Tibial nerve (tissue), 4 donors: ENCODE measurements at regions not wholly inside any gene's neighbourhood (a gene's known extent, or its start where the extent isn't known, plus 50 kb on each side); places are given as distances from the start of the nearest gene placed in this dataset.
A peak's percentile ranks its signal among the peaks of the same experiment; 100 is the strongest.

Experiments
- DNase-seq, 2 donors: peaks; one replicate each; pipeline ENCODE4 v3.0.0-alpha.2; 2019; ENCODE audit warnings: low spot score in 2 of 2
- H3K27ac ChIP-seq, 4 donors: fragments of 200-600 bp; sonication (generic) in 3 of 4; one replicate each; pipeline ENCODE4 v1.5.1; 2017 to 2019; ENCODE audit warnings: mild to moderate bottlenecking in 1 of 4
- H3K27me3 ChIP-seq, 2 donors: fragments of 200-600 bp; sonication (generic) in 1 of 2; one replicate each; pipeline versions ENCODE4 v1.5.1 to v1.6.0; 2017 to 2019
- H3K36me3 ChIP-seq, 3 donors: fragments of 200-600 bp; sonication (generic); one replicate each; pipeline ENCODE4 v1.5.1; 2018 to 2019
- H3K4me1 ChIP-seq, 4 donors: fragments of 200-600 bp; sonication (generic) in 3 of 4; one replicate each; pipeline ENCODE4 v1.5.1; 2017 to 2019
- H3K4me3 ChIP-seq, 4 donors: fragments of 200-600 bp; sonication (generic) in 3 of 4; one replicate each; pipeline ENCODE4 v1.5.1; 2017 to 2019; ENCODE audit warnings: mild to moderate bottlenecking in 1 of 4, moderate library complexity in 1 of 4
- H3K9me3 ChIP-seq, 4 donors: fragments of 200-600 bp; sonication (generic) in 3 of 4; one replicate each; pipeline ENCODE4 v1.5.1; 2017 to 2019
- CTCF ChIP-seq, 5 experiments: fragments of 200-600 bp in 3 of 5; fragments of 450-650 bp in 2 of 5; sonication (generic) in 3 of 5; IDR thresholded peaks; one replicate each; pipeline ENCODE4 v1.5.1; 2016 to 2019; ENCODE audit warnings: antibody characterized with exemption in 5 of 5, mild to moderate bottlenecking in 3 of 5, moderate library complexity in 2 of 5
- EP300 ChIP-seq, 2 donors: sonication (generic); formaldehyde crosslinking; IDR thresholded peaks; one replicate each; pipeline ENCODE4 v1.6.1; 2017; ENCODE audit warnings: antibody characterized with exemption in 2 of 2, mild to moderate bottlenecking in 1 of 2
- POLR2A ChIP-seq, 2 donors: fragments of 450-650 bp; IDR thresholded peaks; one replicate each; pipeline ENCODE4 v1.6.1; 2017; ENCODE audit warnings: antibody characterized with exemption in 2 of 2, mild to moderate bottlenecking in 2 of 2, moderate library complexity in 2 of 2
- WGBS, 2 donors: methylation state at CpG; one replicate each; pipeline ENCODE4 v1.1.5; 2018; 5-methylcytosine and 5-hydroxymethylcytosine counted together

- DNase-seq, result no peak
- Histone ChIP-seq H3K27ac (no peak overlapping the region), H3K27me3 (no peaks in the 10 kb centered on the region), H3K4me3 (no peak overlapping the region), H3K36me3 (no peaks in the 10 kb centered on the region), H3K9me3 (no peaks in the 10 kb centered on the region), H3K4me1 (peaks cover 0 to 39% (median 21%) of the 10 kb centered on the region in 4 donors)
- WGBS, 2 donors, result 83 to 90% methylated on average over 5 of the region's 5 CpGs
- TF ChIP-seq POLR2A (IDR thresholded peaks at IDR 0.05) (no peak), CTCF (IDR thresholded peaks at IDR 0.05) (no peak), EP300 (IDR thresholded peaks at IDR 0.05) (no peak)
Observed at GRCh38 chr17:69605571-69605970, 191.1 kb downstream of the MAP2K6 start.

DNA sequence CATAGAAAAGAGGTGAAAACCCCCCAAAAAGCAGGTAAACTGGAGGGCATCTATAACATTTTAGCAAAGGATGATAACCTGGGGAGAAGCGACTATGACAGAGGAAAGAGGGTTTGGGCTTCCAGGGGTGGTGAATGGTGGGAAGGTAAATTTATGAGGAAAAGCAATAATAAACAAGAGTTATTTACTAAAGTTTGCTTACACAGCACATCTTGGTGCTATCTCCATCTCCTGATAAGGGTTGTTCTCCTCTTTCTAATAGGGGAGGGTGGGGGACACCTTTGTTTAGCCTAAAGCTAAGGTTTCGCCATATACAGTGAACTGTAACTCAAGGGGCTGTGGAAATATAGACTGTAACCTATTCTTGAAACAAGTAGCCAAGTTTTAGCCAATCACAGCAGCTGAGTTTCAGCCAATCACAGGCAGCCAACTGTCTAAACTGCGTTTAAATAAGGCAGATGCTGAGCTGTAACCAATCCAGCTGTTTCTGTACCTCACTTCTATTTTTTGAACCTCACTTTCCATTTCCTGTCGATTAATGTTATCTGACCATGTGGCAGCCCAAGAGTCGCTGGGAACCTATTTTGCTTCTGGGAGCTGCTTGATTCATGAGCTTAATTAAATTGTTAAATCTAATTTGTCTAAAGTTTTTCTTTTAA is 191.8 kb downstream of the MAP2K6 start:
- DNase-seq, result no peak
- H3K27me3 ChIP-seq, result no peaks in the 10 kb centered on the region
- H3K27ac ChIP-seq, result peak overlapping the region in 2 of 4 donors; percentile 23 to 70
- no peak overlapping the region for H3K4me3 ChIP-seq
- WGBS, 2 donors, result 71 to 84% methylated on average over 5 of the region's 5 CpGs
- TF ChIP-seq CTCF (IDR thresholded peaks at IDR 0.05) (no peak), EP300 (IDR thresholded peaks at IDR 0.05) (no peak), POLR2A (IDR thresholded peaks at IDR 0.05) (no peak)
- H3K9me3 ChIP-seq, result no peaks in the 10 kb centered on the region
- no peaks in the 10 kb centered on the region for H3K36me3 ChIP-seq
- H3K4me1 ChIP-seq, result peaks cover 0 to 39% (median 21%) of the 10 kb centered on the region in 4 donors

DNA sequence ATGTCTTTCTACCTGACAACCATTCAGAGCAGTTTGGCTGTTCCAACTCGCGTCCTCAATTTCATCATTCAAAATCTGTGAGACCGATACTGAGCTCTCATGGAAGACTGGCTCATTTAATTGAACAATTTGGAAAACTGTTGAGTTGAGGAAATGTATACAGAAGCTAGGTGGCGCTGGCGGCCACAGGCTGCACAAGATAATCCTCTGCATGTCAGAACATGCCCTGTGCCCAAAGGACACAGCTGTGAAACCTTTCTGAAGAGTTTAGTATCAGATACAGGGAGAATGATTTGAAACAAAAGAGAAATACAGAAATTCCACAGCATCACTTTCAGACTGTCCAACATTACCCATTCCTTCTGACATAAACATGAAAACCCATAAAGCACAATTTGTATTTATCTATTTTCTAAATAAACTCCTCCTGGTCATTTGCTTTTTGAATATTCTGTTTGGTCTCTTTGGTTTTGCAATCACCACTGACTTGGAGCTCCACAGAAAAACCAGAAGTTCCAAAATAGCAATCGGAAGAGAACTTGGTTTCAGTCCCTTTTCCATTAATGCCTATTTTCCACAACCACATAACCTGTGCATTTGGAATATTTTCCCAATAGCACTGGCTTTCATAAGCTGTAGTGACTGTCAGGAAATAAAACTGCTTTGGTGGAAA is 192.8 kb downstream of the MAP2K6 start:
- Histone ChIP-seq H3K4me1 (peaks cover 0 to 39% (median 21%) of the 10 kb centered on the region in 4 donors), H3K27me3 (no peaks in the 10 kb centered on the region), H3K36me3 (no peaks in the 10 kb centered on the region), H3K27ac (peak overlapping the region in 3 of 4 donors; percentile 0 to 73 (median 70)), H3K9me3 (no peaks in the 10 kb centered on the region), H3K4me3 (no peak overlapping the region)
- peak in 1 of 2 donors; percentile 56 for TF ChIP-seq EP300 (IDR thresholded peaks at IDR 0.05)
- TF ChIP-seq CTCF (IDR thresholded peaks at IDR 0.05), result peak; percentile 65 to 87 (median 82)
- no peak for TF ChIP-seq POLR2A (IDR thresholded peaks at IDR 0.05)
- DNase-seq, result peak; percentile 62 to 82
- WGBS, 2 donors, result 11 to 15% methylated on average over 6 of the region's 6 CpGs

DNA sequence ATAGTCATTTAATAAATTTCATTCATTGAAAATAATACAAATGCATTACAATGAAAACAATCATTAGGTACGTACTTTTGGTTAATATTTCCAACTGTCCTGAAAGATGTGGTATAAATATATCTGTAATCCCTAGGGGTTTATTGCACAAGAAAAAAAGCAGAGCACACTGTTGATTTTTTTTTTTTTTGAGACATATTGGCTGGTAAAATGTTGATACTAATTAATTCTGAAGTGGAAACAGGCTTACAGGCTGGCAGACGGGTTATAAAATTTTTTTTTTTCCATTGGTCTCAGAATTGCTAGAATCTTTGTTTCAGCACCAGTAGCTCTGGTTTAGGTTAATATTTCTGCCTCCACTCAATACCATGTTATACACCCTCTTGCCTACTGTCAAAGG is 193.6 kb downstream of the MAP2K6 start:
- TF ChIP-seq CTCF (IDR thresholded peaks at IDR 0.05) (no peak), POLR2A (IDR thresholded peaks at IDR 0.05) (no peak), EP300 (IDR thresholded peaks at IDR 0.05) (no peak)
- peak overlapping the region in 3 of 4 donors; percentile 0 to 73 (median 70) for H3K27ac ChIP-seq
- no peak for DNase-seq
- no peaks in the 10 kb centered on the region for H3K27me3 ChIP-seq
- H3K4me1 ChIP-seq, result peaks cover 0 to 39% (median 21%) of the 10 kb centered on the region in 4 donors
- 67 to 81% methylated on average over 2 of the region's 2 CpGs for whole genome bisulfite sequencing, 2 donors
- no peak overlapping the region for H3K4me3 ChIP-seq
- no peaks in the 10 kb centered on the region for H3K36me3 ChIP-seq
- H3K9me3 ChIP-seq, result no peaks in the 10 kb centered on the region

DNA sequence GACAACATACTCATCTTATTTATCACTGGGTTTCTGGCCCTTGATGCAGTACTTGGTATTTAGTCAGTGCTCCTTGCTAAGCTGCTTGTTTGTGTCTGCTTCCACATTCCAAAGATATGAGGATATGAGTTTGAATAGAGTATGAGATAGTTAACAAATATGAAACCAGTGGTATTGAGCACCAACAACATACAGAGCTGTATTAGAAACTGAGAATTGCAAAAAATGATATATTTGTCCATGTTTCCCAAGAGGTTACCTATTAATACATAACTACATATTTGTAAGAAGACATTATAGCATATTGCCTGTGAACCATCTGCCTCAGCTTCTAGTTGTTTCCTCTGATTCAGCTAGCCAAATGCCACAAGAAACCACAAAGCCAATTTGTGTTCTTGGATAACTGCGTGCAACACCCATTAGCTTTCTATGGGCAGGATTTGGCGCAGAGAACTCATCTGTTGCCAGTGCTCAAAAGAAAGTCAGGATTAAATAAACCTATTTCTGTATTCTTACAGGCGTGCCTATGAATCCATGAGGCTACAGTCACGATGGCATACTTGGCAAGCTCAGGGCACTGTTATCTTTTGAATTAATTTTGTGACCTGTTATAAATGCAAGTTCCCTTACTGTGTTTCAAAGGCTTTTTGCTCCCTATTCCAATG is 194.4 kb downstream of the MAP2K6 start:
- Histone ChIP-seq H3K9me3 (no peaks in the 10 kb centered on the region), H3K4me3 (no peak overlapping the region), H3K36me3 (no peaks in the 10 kb centered on the region), H3K27me3 (no peaks in the 10 kb centered on the region), H3K4me1 (peaks cover 0 to 39% (median 21%) of the 10 kb centered on the region in 4 donors), H3K27ac (peak overlapping the region in 3 of 4 donors; percentile 32 to 73 (median 70))
- 27 to 30% methylated on average over 4 of the region's 4 CpGs for WGBS, 2 donors
- no peak for TF ChIP-seq POLR2A (IDR thresholded peaks at IDR 0.05)
- TF ChIP-seq EP300 (IDR thresholded peaks at IDR 0.05), result no peak
- TF ChIP-seq CTCF (IDR thresholded peaks at IDR 0.05), result no peak
- no peak for DNase-seq
